ENCODE measurements at regions not wholly inside any gene's neighbourhood (a gene's known extent, or its start where the extent isn't known, plus 50 kb on each side); places are given as distances from the start of the nearest gene placed in this dataset.
"Not testable (repeated sequence)": the region's sequence is repeated elsewhere in the genome, so short reads cannot be mapped to it uniquely, and the experiment has no call there.

DNA sequence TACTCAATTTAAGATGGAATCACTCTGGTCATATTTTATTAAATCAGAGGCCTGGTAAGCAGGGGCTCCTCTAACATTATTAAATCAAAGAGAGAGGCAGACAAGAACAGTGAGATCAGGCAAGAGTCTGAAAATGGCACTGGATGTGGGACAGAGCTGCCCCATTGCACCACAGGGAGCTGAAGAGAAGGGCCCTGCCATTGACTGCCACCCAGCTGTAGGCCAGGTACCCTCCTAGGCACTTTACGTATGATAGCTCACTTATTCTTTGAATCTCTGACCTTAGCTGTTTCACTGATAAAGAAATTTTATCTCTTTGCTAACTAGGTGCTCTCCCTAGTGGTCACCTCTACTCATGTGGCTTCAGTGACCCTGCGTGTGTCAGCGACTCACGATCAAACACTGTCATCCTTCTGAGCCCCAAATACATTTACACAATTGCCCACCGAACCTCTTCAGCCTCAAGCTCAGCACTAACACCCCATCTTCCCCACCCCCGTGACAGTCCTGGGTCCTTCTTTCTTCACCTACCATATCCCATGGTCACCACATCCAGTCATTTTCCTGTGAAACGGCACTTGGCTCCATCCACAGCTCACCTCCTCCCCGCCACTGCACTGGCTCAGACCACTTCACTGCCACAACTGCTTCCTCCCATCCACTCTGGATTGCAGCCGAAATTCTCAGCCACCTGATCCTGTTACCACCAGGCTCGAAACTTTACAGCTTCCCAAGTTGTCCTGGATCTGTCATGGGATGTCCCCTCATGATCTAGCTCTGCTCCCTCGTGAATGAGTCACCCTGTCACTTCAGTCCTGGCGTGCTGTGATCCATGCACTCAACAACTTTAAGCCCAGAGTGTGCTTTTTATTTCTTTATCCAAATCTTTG, 97.3 kb upstream of the SYT6 start:
- Histone ChIP-seq H3K27ac (replicated peaks in 1 of 4) (no peak overlapping the region), H3K36me3 (no peaks in the 10 kb centered on the region), H3K4me3 (no peak overlapping the region), H3K9me3 (peaks cover 0 to 18% (median 11%) of the 10 kb centered on the region in 4 donors), H3K4me1 (peaks cover 0 to 3% (median 0%) of the 10 kb centered on the region in 4 donors), H3K27me3 (no peaks in the 10 kb centered on the region)
- peak; percentile 79 for DNase-seq (ENCODE audit: extremely low spot score)
- no peak for TF ChIP-seq EP300 (IDR thresholded peaks at IDR 0.05)
- no peak for TF ChIP-seq POLR2AphosphoS5 (IDR thresholded peaks at IDR 0.05)
- no peak for TF ChIP-seq POLR2A (IDR thresholded peaks at IDR 0.05; ENCODE audit: low read depth)
- TF ChIP-seq, protein P1, sequence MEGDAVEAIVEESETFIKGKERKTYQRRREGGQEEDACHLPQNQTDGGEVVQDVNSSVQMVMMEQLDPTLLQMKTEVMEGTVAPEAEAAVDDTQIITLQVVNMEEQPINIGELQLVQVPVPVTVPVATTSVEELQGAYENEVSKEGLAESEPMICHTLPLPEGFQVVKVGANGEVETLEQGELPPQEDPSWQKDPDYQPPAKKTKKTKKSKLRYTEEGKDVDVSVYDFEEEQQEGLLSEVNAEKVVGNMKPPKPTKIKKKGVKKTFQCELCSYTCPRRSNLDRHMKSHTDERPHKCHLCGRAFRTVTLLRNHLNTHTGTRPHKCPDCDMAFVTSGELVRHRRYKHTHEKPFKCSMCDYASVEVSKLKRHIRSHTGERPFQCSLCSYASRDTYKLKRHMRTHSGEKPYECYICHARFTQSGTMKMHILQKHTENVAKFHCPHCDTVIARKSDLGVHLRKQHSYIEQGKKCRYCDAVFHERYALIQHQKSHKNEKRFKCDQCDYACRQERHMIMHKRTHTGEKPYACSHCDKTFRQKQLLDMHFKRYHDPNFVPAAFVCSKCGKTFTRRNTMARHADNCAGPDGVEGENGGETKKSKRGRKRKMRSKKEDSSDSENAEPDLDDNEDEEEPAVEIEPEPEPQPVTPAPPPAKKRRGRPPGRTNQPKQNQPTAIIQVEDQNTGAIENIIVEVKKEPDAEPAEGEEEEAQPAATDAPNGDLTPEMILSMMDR (IDR thresholded peaks at IDR 0.05), result no peak
- WGBS, result 82% methylated on average over 12 of the region's 12 CpGs
- intact Hi-C loops (cut with DNase I), result no loop called here

- Histone ChIP-seq H3K4me3 (no peak overlapping the region), H3K9me3 (peaks cover 0 to 7% (median 6%) of the 10 kb centered on the region in 4 donors)
- intact Hi-C loops (cut with DNase I), result no loop called here
Measured at GRCh38 chr1:114249691-114250090, 96.0 kb upstream of the SYT6 start.

GRCh38 chr1:114248162-114248561, 94.5 kb upstream of the SYT6 start:
- H3K4me3 ChIP-seq, result no peak overlapping the region
- intact Hi-C loops (cut with DNase I), result no loop called here
- no peaks in the 10 kb centered on the region for H3K27me3 ChIP-seq
- peaks cover 0 to 3% (median 0%) of the 10 kb centered on the region in 4 donors for H3K4me1 ChIP-seq
- WGBS, result 94% methylated on average over 3 of the region's 3 CpGs
- no peaks in the 10 kb centered on the region for H3K36me3 ChIP-seq
- DNase-seq (ENCODE audit: extremely low spot score), result no peak
- H3K9me3 ChIP-seq, result no peaks in the 10 kb centered on the region
- H3K27ac ChIP-seq (replicated peaks in 1 of 4), result no peak overlapping the region
- TF ChIP-seq POLR2A (IDR thresholded peaks at IDR 0.05; ENCODE audit: low read depth) (no peak), POLR2AphosphoS5 (IDR thresholded peaks at IDR 0.05) (no peak), EP300 (IDR thresholded peaks at IDR 0.05) (no peak)
- TF ChIP-seq, protein P1 (IDR thresholded peaks at IDR 0.05), result no peak

More at GRCh38 chr1:114249691-114250090, 96.0 kb upstream of the SYT6 start:
- Histone ChIP-seq H3K4me1 (peaks cover 0 to 3% (median 0%) of the 10 kb centered on the region in 4 donors), H3K36me3 (no peaks in the 10 kb centered on the region), H3K27me3 (no peaks in the 10 kb centered on the region), H3K27ac (replicated peaks in 1 of 4) (no peak overlapping the region)
- no peak for TF ChIP-seq EP300 (IDR thresholded peaks at IDR 0.05)
- TF ChIP-seq, protein P1 (IDR thresholded peaks at IDR 0.05), result no peak
- TF ChIP-seq POLR2A (IDR thresholded peaks at IDR 0.05; ENCODE audit: low read depth), result no peak
- 85% methylated on average over 10 of the region's 10 CpGs for WGBS
- DNase-seq (ENCODE audit: extremely low spot score), result peak; percentile 50

DNA sequence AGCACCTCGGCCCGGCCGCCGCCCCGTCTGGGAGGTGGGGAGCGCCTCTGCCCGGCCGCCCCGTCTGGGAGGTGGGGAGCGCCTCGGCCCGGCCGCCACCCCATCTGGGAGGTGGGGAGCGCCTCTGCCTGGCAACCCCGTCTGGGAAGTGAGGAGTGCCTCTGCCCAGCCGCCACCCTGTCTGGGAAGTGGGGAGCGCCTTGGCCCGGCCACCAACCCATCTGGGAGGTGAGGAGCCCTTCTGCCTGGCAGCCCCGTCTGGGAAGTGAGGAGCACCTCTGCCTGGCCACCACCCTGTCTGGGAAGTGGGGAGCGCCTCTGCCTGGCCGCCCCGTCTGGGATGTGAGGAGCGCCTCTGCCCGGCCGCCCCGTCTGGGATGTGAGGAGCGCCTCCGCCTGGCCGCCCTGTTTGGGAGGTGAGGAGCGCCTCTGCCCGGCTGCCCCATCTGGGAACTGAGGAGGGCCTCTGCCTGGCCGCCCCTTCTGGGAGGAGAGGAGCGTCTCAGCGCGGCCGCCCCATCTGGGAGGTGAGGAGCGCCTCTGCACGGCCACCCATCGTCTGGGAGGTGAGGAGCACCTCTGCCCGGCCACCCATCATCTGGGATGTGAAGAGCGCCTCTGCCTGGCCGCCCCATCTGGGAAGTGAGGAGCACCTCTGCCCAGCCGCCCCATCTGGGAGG, 89.0 kb upstream of the SYT6 start:
- H3K4me3 ChIP-seq; H3K36me3 ChIP-seq; H3K27ac ChIP-seq (replicated peaks in 1 of 4); H3K9me3 ChIP-seq; intact Hi-C loops (cut with DNase I); H3K27me3 ChIP-seq; H3K4me1 ChIP-seq: not testable (repeated sequence)
- no CpG with 5 or more reads among the region's 43 CpGs for WGBS
- peak; percentile 84 for DNase-seq (ENCODE audit: extremely low spot score)

DNA sequence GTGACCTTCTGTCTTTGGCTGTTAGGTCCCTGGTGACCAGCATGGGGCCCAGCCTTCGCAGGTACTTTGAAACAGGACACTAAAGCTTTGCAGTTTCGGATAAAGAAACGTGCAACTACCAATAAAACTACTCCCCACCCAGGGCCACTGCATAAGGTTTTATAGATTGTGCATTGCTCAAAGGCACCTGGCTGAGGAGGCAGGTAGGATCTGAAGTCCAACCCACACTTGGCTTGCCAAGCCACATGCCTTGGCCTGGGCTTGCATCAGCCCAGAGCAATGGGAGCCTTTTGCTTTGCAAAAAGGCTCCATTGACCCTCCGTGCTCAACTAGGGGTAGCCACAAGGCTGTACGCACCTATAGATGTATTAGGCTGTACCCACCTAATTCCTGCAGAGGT, 84.4 kb upstream of the SYT6 start:
- Histone ChIP-seq H3K27ac (replicated peaks in 1 of 4) (no peak overlapping the region), H3K9me3 (no peaks in the 10 kb centered on the region), H3K4me1 (peaks cover 0 to 5% (median 0%) of the 10 kb centered on the region in 4 donors), H3K4me3 (no peak overlapping the region), H3K27me3 (no peaks in the 10 kb centered on the region), H3K36me3 (no peaks in the 10 kb centered on the region)
- 70% methylated on average over 5 of the region's 5 CpGs for WGBS
- intact Hi-C loops (cut with DNase I), result no loop called here
- DNase-seq (ENCODE audit: extremely low spot score), result no peak
- TF ChIP-seq POLR2A (IDR thresholded peaks at IDR 0.05; ENCODE audit: low read depth) (no peak), POLR2AphosphoS5 (IDR thresholded peaks at IDR 0.05) (no peak), EP300 (IDR thresholded peaks at IDR 0.05) (no peak)
- TF ChIP-seq, protein P1 (IDR thresholded peaks at IDR 0.05), result no peak

Data from esophagus muscularis mucosa (tissue), 4 donors.